ENCODE measurements at regions not wholly inside any gene's neighbourhood (a gene's known extent, or its start where the extent isn't known, plus 50 kb on each side); places are given as distances from the start of the nearest gene placed in this dataset.
A peak's percentile ranks its signal among the peaks of the same experiment; 100 is the strongest.

DNA sequence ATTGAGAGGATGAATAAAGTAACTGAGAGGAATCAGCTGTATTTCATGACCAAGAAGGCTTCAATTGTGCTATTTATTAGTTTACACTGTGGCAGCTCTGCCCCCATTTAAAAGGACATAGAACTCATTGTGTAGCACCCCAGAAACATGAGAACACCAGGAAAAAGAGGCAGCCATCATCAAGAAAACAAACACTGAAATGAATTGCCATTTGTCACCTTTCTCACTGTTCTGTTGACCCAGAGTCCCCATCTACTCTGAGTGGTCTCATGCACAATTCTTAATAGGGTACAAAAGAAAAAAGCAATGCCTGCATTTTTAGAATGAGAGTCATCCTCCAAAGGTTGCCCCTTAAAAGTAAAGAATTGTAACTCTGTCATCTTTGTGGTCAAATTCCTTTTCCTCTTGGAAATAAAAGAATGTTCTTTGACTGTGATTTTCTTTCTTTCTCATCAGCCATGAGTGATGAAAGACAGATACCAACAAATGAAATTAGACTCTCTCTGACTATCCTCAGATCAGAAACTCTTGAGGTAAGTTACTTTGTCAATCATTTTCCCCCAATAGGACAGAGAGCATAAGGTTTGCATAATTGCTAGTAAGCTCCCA, 1941.9 kb upstream of the PIK3C3 start:
- DNase-seq: no peak

DNA sequence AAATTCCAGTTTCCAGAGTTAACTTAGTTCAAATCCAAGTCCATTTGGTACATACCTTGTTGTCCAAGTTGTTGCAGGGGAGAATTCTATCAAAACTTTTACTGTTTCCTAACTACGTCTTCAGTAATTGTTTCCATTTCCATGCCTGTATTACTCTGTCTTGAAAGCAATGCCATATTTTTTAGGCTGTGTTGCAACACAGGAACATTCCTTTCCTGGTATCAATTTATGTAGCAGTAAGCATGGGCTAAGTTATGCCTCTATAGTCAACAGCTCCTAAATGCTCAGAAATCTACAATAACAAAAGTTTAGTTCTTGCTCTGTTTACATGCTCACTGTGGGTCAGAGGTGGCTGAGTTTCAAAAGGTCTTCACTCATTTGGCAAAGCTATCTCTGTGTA, 1943.8 kb upstream of the PIK3C3 start:
- no peak for DNase-seq

DNA sequence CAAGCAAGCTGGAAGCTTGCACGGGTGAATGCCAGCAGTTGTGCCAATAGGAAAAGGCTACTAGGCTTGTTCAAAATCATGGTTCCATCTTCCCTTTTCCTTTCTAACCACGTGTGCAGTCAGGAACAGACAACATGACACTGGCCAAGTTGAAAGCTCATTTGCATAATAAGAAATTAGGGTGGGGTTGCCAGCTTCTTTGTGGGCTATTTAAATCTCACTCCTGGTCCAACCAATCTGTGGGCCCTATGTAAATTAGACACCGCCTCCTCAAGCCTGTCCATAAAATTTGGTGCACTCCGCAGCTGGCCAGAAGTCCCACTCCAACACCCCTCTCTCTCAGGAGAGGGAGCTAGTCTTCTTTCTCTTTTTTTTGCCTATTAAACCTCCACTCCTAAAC, 1948.4 kb upstream of the PIK3C3 start:
- no peak for DNase-seq

DNA sequence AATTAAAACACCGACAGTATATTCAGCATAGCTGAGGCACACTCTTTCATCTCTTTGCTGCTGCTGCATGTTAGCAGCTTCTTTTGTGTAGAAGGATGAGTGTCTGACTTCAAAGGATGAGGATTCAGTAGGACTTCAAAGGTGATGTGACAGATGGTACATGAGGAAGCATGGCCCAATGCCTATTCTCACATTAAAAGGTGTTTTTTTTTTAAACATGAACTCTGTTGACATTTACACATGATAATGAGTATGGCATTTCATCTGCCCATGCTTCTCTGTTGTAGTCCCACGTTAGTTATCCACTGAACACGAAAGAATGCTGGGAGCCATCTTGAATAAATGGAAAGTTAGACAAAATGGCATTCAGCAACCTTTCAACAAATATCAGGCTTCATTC, 1950.8 kb upstream of the PIK3C3 start:
- peak in 1 of 2 experiments; percentile 37 for DNase-seq

DNA sequence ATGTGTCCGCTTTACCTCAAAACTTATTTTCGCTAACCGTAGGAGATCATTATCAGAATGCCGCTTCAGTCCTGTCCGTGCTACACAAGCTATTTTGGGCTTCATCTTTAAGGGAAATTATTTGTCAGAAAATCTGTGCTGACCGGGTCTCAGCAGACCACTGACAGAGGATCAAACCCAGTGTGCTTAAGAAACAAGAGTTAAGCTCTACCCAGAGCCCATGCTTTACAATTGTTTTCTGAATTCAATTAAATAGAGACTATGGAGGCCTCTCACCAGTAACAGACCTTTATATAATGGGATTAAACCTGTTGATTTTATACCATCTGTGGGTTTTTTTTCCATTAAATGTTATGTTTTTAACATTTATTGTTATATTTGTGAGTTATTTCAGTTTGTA, 1956.7 kb upstream of the PIK3C3 start:
- DNase-seq: no peak

DNA sequence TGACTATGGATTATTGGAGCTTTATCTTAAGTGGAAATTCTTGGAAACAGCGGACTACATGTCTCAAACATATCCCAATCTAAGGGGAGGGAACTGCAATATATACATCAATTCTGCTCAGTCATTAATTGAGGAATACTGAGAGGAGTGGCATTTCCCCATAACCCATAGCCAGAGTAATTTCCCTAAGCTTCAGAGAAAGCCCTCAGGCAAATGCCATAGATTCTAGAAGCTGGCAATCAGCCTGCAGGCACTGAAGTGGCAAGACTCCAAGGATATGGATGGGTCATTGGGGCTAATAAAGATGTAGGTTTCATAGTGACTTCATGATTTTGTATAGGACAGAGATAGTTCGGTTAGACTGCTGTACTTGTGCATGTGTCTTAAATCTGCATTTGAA, 1960.5 kb upstream of the PIK3C3 start:
- DNase-seq: no peak

DNA sequence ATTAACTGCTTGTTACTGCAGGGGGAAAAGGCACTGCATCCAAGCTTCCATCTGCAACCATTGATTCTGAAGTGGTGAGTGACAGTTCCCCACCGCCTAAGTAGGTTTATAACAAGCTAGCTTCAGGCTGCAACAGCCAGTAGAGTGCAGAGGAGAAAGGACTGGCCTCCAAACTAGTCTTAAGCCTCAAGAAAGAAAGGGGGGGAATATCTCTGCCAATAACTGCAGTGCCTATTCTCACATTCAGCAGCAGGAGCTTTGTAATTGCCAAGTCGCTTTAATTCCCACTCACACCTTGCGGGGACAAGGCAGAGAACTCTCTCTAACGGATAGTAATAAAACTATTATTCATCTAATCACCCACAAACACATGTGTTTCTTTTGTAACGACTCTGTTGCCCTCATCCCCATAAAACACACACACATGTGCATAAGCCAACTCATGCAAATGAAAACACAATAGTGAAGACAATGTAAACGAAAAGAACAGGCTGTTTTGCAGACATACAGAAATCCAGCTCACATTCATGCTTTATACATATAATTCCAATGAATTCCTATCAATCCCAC, 1963.3 kb upstream of the PIK3C3 start:
- DNase-seq: no peak

DNA sequence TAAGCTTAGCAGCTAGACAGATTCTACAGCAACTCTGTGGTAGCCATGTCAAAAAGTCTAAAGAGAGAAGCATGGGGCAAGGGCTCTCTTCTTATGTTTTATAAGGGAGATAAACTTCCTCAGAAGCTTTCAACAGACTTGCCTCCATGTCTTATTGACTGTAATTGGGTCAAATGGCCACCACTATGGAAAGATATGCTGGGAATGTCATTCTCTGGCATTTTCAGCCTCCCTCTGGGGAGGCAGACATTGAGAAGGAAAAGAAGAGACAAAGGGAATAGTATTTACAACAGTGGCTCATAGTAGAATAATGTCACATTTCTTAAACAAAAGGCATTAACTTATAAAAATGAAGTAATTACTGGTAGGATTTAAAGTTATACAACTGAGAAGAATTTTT, 1964.5 kb upstream of the PIK3C3 start:
- no peak for DNase-seq

DNA sequence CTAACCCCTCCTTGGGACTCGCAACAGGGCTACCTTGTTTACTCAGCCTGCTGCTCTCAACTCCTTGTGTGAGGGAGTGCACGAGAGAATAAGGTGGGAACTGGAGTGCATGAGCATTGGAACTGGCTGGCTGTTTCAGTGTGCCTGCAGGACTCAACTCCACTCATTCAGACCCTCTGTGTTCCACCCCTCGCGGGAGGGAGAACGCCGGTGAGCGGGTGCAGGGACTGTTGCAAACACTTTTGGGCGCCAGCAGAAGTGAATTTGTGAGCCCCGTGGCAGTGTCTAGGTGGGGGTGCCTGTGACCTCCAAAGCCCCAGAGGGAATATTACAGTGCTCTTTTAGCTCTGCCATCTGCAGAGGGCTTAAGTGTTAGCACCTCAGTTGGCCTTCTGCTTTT, 1978.3 kb upstream of the PIK3C3 start:
- DNase-seq: no peak

DNA sequence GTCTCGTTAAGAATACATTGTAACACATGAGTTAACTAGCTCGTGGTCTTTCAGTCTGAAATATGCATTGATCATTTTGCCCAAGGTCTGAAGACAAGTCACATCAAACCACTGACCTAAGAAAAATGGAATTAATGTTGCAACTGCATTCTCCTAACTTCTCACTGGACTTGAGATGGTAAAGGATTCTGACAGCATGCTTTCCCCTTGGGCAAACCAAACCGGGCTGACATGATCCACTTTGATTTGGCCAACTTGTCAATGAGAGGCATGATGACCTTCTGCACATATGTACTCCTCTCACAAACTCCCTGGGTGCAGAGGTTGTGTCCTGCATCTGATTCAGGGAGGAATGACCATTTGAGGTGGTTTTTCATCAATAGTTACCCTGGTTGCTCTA, 1982.5 kb upstream of the PIK3C3 start:
- DNase-seq: no peak

DNA sequence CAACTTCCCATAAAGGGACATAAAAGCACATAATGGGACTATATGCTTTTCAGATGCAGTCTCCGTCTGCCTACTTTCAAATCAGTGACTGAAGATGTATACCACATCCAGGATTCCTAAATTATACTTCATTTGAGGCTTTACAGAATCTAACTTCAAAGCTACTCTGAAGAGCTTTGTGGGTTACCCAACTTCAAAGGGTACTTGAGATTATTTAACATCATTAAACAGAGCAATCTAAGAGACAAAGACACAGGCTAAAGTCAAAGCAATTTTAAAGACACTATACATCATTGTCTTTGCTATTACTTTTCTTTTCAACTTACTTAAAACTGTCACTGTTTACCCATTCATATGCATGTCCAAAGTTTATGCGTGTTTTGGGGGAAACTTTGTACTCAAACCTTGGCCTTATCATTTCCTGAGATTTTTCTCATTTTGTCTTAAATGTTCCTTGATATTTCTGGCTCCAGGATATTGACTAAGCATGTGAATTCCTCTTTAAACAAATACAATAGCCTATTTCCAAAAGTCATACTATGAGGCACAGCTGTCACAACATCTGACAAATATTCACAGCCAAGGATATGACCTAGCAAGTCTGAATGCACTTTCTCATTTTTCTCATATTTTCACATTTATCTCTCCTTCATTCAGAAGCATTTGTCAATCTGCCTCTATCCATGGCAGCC, 1985.1 kb upstream of the PIK3C3 start:
- DNase-seq: no peak

DNA sequence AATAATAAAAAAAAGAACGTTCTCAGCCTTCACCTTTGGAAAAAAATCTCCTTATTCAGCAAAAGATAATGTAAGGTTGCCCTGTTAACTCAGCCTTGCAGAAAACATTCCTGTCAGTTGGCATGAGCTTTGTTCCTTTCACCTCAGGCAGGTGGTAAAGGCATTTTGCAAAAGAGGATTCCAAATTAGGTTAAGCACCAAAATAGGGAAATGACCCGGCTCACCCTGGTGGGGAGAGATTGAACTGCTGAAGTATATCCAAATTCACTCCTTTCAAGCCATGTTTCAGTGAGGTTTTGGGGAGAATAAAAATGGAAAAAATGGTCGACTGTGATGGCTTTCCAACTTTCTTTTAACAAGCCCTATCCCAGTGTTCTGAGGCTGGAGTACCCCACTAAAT, 1988.8 kb upstream of the PIK3C3 start:
- no peak for DNase-seq

DNA sequence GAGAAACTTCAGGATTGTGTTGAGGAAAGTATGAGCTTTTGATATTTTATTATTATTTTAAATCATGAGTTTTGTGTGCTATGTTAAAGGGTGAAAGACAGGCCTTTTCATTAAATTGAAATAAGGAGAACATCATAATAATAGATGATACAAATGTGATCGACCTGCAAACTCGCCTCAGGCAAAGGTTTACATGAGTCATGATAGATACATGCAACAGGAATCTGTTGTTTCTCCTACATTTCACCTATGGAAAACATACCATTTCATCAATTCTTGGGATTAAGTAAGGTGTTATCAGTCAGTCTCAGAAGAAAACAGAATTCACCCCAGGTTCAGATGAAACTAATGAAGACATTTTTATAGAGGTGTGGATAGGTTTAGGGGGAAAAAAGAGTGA, 1992.5 kb upstream of the PIK3C3 start:
- no peak for DNase-seq

DNA sequence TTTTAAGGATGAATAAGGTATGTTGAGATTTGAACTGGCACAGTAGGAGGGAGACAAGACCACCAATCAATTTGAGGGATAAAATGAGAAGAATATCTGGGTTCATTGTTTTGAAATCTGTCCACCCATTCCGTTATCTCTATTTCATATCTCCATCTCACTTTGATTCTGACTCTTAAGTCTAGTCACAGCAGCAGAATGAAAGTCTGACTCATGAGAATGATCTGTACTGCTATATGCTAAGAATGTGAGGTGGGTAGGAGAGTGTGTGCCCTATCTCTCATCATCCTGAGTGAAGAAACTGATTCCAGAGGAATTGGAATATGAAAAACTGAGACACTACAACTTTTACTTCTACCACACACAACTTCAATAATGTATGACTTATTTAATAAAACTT, 1994.5 kb upstream of the PIK3C3 start:
- DNase-seq: no peak

DNA sequence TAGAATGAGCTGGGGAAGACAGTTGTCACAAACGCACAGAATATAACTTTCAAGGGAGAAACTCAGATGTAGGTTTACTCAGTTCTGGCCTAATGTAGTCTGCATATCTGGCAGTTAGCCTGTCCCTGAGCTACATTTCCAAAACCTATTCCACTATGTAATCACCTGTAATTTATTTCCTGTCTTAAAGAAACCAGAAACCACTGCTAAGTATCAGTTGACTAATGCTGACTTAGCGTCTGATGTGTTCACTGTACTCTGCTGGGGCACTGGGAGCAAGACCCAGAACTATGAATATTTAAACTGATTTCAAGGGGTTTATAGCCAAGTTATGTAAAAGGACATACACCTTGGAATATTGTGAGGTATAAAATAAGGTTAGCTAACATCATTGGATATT, 1995.2 kb upstream of the PIK3C3 start:
- DNase-seq: no peak

DNA sequence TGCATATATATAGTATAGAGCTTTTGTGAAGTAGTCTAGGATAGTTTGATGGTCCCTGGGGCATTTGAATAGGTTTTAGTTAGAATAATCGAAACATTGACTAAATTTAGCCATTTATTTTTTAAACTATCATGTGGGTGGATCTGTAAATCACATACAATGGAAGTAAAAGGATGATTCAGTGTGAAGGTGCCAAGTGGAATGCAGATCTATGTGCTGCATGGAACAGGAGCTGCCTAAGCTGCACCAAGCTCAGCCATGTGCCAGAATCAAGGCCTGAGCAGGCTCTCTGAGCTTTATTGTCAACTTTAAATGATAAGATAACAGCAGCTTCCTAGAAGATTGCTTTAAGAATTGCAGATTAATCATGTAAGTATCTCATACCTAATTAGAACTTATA, 1996.2 kb upstream of the PIK3C3 start:
- no peak for DNase-seq

DNA sequence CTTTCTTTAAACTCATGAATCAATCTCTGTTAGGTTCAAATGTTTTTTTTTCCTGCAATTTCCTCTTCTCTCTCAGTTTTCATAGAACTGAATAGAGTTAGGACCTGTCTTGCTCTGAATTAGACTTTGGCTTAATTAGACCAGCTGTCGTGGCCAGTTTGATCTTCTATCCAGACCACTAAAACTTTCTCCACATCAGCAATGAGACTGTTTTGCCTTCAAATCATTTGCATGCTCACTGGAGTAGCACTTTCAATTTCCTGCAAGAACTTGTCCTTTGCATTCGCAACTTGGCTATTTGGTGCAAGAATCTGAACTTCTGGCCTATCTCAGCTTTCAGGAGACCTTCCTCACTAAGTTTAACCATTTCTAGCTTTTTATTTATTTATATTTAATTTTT, 2002.2 kb upstream of the PIK3C3 start:
- no peak for DNase-seq

DNA sequence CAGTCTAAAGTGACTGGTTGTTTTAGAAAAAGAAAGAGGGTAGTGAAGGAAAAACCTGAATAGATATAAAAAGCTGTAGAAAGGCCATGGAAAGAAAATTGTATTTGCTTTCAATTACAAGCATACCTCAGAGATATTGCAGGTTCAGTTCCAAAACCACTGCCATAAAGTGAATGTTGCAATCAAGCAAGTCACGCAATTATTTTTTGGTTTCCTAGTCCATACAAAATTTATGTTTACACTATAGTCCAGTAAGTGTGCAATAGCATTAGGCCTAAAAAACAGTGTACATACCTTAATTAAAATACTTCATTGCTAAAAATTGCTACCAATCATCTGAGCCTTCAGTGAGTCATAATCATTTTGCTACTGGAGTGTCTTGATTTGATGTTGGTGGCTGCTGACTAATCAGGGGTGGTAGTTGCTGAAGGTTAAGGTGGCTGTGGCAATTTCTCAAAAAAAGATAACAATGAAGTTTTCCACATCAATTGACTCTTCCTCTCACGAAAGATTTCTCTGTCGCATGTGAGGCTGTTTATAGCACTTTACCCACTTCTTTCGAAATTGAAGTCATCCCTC, 2003.8 kb upstream of the PIK3C3 start:
- DNase-seq: no peak

DNA sequence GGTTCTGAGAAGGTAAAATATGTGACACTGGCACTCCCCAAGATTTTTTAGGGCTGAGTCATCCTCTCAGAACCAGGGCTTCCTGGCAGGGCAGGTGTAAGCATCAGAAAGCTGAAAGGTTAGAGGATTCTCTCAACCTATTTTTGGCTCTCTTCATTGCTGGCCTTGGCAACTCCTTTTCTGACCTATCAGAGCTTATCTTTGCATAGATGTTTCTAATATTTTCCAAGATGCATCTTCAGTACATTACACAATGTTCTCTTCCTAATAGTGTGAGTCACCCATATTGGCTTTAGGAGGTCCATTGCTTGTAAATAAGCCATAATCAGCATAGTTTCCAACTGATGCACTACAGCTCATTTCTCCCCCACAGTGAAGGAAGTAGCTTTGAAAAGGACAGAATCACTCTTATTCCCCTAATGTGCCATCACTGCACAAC, 2008.4 kb upstream of the PIK3C3 start:
- DNase-seq: no peak

DNA sequence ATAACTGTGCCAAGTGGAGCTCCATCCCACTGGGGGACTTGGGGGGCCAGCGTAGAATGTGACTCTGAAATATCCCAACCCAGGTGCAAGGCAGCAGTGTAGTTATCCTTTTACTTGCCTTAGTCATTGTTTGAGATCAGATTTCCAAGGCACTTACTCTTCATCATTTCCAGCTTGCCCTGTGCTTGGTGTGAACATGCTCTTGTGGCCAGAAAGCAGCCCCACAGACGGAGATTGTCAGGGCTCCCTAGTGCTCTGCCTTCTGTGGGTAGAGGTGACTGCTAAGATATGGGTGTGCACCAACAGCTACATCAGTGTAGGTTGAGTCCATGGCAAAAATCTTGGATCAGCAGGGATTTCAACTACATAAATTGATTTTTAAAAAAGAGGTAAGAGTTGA, 2010.0 kb upstream of the PIK3C3 start:
- DNase-seq: no peak

DNA sequence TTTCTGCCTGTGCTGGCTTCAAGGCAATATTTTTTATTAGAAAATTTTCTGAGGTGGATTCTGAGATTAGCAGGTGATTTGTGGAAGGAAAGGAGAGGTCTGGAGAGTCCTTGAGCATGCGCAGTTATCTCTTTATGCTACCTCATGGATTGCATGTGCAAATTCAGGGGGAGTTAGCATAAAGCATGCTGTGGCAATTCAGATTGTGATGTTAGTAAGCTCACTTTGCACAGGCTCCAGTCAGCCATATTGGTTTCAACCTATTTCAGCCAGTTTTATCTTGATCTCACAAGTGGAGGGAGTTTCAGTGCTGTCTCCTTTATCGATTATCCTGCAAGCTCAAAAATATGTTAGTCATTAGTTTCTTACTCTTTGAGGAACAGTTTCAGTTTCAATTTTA, 2012.3 kb upstream of the PIK3C3 start:
- no peak for DNase-seq

DNA sequence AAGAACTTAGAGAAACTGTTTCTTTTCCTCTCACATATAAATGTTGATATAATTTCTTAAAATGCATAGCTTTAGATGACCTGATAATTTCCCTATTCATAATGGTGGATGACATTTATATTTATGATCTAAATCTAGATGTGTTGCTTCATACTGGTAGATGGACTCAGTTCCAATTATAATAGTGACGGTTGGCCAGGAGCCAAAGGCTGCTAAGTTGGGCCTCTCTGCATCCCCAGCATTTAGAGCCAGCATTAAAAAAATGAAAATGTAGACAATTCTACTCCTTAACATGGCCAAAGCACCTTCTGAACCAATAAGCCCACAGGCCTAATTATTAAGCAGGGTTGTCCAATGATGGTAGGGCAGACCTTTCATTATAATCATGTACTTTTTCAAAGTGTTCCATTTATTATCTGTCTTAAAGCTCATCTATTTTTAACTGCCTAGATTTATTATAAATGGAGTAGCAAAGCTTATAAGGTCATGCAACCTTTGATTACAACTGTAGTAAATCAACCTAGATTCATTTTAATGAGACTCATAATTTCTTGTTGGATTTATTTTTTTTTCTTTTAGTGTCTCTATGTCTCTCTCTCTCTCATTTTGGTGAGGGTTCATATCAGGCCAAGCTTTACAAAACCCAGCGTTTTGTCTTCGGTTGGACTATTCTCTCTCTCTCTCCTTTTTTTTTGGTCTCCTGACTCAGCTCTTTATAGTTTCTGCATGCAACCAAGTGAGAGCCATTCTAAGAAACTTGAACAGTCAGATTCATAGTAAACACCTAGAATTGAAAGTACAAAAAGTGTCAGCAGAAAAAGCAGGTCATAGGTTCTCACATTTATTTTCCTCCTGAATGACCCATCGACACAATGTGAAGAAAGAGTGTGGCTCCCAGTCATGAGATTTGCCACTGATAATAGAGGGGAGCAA, 2016.1 kb upstream of the PIK3C3 start:
- DNase-seq: no peak

DNA sequence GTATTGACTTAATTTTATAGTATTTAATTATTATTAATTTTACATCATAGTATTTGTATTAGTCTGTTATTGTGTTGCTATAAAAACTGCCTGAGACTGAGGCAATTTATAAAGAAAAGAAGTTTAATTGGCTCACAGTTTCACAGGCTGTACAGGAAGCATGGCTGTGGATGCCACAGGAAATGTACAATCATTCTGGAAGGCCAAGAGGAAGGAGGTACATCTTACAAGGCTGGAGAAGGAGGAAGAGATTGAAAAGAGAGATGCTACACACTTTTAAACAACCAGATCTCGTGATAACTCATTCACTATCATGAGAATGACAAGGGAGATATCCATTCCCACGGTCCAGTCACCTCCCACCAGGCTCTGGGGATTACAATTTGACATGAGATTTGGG, 2019.4 kb upstream of the PIK3C3 start:
- DNase-seq: no peak

Data from cerebellar nuclear complex (tissue), 1 donor.